ENCODE measurements at regions not wholly inside any gene's neighbourhood (a gene's known extent, or its start where the extent isn't known, plus 50 kb on each side); places are given as distances from the start of the nearest gene placed in this dataset.
"Not testable (repeated sequence)": the region's sequence is repeated elsewhere in the genome, so short reads cannot be mapped to it uniquely, and the experiment has no call there.

- no peaks in the 10 kb centered on the region for H3K4me1 Mint-ChIP-seq (ENCODE audit: low read depth)
- no peak overlapping the region for H3K4me3 Mint-ChIP-seq
- peaks cover 21% of the 10 kb centered on the region for H3K9me3 Mint-ChIP-seq
- no peak overlapping the region for H3K27ac Mint-ChIP-seq
- no peaks in the 10 kb centered on the region for H3K27me3 Mint-ChIP-seq (ENCODE audit: low read depth)
- no peaks in the 10 kb centered on the region for H3K36me3 Mint-ChIP-seq (ENCODE audit: low read depth)
These were observed 592.8 kb downstream of the DMRTA1 start for GRCh38 chr9:23039402-23039801.

GRCh38 chr9:23041466-23041865 lies 594.8 kb downstream of the DMRTA1 start:
- no peak overlapping the region for H3K27ac Mint-ChIP-seq
- no peaks in the 10 kb centered on the region for H3K36me3 Mint-ChIP-seq (ENCODE audit: low read depth)
- H3K9me3 Mint-ChIP-seq, result peaks cover 26% of the 10 kb centered on the region
- H3K4me1 Mint-ChIP-seq (ENCODE audit: low read depth), result no peaks in the 10 kb centered on the region
- H3K4me3 Mint-ChIP-seq, result no peak overlapping the region
- H3K27me3 Mint-ChIP-seq (ENCODE audit: low read depth), result no peaks in the 10 kb centered on the region

GRCh38 chr9:23044549-23044948 lies 597.9 kb downstream of the DMRTA1 start:
- Mint-ChIP-seq H3K27ac (no peak overlapping the region), H3K4me3 (no peak overlapping the region), H3K27me3 (ENCODE audit: low read depth) (no peaks in the 10 kb centered on the region), H3K4me1 (ENCODE audit: low read depth) (no peaks in the 10 kb centered on the region), H3K36me3 (ENCODE audit: low read depth) (no peaks in the 10 kb centered on the region), H3K9me3 (peaks cover 14% of the 10 kb centered on the region)

GRCh38 chr9:23046026-23046425 lies 599.4 kb downstream of the DMRTA1 start:
- not testable (repeated sequence) for H3K4me1 Mint-ChIP-seq (ENCODE audit: low read depth); H3K9me3 Mint-ChIP-seq; H3K4me3 Mint-ChIP-seq; H3K27me3 Mint-ChIP-seq (ENCODE audit: low read depth); H3K27ac Mint-ChIP-seq; H3K36me3 Mint-ChIP-seq (ENCODE audit: low read depth)

GRCh38 chr9:23050548-23050947 lies 603.9 kb downstream of the DMRTA1 start:
- Mint-ChIP-seq H3K27me3 (ENCODE audit: low read depth) (no peaks in the 10 kb centered on the region), H3K4me3 (no peak overlapping the region), H3K36me3 (ENCODE audit: low read depth) (no peaks in the 10 kb centered on the region), H3K4me1 (ENCODE audit: low read depth) (no peaks in the 10 kb centered on the region), H3K9me3 (peaks cover under 1% of the 10 kb centered on the region), H3K27ac (no peak overlapping the region)

DNA sequence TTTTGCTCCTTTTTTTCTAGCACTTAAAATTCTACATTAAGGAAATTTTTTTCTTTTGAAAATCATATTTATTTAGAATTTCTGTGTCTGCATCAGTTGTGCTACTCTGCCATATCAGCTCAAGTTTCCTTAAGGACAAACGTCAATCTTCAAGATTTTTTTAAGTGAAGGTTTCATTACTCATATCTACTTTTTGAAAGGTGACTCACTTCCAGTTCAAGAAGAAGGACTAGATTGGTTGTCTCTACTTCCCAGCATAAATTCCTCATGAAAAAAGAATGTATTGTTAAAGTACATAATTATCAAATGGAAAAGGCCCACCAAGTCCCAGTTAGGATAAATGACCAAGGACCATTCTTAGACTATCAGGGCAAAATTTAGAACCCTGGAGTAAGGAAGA lies 626.5 kb downstream of the DMRTA1 start:
- Mint-ChIP-seq H3K36me3 (ENCODE audit: low read depth) (no peaks in the 10 kb centered on the region), H3K27ac (no peak overlapping the region), H3K4me3 (no peak overlapping the region)

DNA sequence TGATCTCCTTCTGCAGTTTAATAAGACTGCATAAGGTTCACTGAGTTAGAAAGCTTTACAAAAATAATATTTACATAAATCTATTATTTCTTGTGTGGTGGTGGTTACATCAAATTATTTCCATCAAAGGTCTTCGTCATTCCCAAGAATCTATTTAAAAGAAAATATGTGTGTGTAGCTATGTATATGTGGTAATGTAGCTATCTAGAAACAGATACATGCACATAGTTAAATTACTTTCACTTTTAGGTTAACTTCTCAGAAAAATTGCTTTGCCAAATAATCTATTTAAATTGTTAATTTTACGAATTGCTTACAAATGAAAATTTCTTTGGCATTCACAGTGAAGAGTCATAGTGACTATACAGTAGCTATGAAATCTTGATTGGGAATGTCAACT lies 633.2 kb downstream of the DMRTA1 start:
- H3K9me3 Mint-ChIP-seq, result peaks cover 17% of the 10 kb centered on the region
- no peaks in the 10 kb centered on the region for H3K4me1 Mint-ChIP-seq (ENCODE audit: low read depth)
- no peak overlapping the region for H3K27ac Mint-ChIP-seq
- no peaks in the 10 kb centered on the region for H3K27me3 Mint-ChIP-seq (ENCODE audit: low read depth)
- H3K36me3 Mint-ChIP-seq (ENCODE audit: low read depth), result no peaks in the 10 kb centered on the region
- no peak overlapping the region for H3K4me3 Mint-ChIP-seq

More for the DNA sequence above, 626.5 kb downstream of the DMRTA1 start:
- no peaks in the 10 kb centered on the region for H3K27me3 Mint-ChIP-seq (ENCODE audit: low read depth)
- no peaks in the 10 kb centered on the region for H3K4me1 Mint-ChIP-seq (ENCODE audit: low read depth)
- peaks cover 6% of the 10 kb centered on the region for H3K9me3 Mint-ChIP-seq

DNA sequence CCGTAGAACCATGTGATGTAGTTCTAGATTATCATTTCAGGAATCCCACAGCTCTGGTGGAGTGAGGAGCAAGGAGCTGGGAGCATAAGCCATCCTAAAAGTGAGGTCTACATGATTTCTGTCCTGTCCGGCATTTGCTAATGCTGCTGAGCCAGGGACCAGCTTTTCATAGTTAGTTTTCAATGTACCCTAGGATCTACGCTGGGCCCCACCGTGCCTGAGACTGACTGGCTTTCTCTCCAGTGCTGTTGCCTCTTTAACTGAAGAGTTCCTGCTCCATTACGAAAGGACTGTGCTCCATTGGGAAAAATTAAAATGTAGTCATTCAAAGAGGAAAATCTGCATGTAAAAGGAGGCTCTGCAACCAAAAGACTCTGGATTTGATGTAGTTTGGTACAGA lies 634.8 kb downstream of the DMRTA1 start:
- Mint-ChIP-seq H3K9me3 (peaks cover 17% of the 10 kb centered on the region), H3K27ac (no peak overlapping the region), H3K27me3 (ENCODE audit: low read depth) (no peaks in the 10 kb centered on the region), H3K4me1 (ENCODE audit: low read depth) (no peaks in the 10 kb centered on the region), H3K4me3 (no peak overlapping the region), H3K36me3 (ENCODE audit: low read depth) (no peaks in the 10 kb centered on the region)

DNA sequence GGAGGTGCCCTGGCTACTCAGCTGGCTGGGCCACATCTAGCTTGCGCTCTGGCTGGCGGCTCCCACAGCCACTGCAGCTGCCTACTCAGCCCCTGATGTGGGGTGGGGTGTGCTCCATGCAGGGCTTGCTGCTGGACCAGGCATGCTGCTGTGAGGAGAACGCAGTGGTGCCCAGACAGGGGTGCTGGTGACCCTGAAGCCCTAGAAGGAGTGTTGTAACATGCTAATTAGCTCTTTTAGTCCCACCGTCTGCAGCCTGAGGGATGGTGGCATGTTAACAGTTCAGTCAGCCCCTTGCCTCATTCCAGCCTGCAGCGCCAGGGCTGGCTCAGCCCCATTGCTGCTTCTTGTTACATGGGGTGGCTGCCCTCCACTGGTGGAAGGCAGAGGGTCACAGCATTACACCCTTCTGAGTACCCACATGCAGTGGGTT lies 642.3 kb downstream of the DMRTA1 start:
- Mint-ChIP-seq H3K27ac (no peak overlapping the region), H3K36me3 (ENCODE audit: low read depth) (no peaks in the 10 kb centered on the region), H3K27me3 (ENCODE audit: low read depth) (no peaks in the 10 kb centered on the region), H3K4me1 (ENCODE audit: low read depth) (no peaks in the 10 kb centered on the region), H3K9me3 (peaks cover 16% of the 10 kb centered on the region), H3K4me3 (no peak overlapping the region)

DNA sequence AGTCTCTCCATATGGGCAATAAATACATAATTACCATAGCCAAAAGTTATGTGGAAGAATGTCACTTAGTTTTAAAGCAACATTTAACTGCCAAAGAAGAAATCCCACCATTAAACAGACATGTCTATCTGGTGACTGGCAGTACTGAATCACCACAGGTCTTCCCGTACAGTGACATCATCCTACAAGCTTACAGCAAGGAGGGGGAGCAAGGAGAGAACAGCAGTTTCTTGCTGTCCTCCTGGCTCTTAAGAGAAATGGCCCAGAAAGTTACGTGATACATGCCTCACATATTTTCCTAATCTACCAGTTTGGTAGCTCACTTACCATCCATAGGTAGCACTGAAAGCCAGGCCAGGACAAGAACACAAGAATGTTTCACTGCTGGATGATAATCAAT lies 671.0 kb downstream of the DMRTA1 start:
- Mint-ChIP-seq H3K4me1 (ENCODE audit: low read depth) (no peaks in the 10 kb centered on the region), H3K4me3 (no peak overlapping the region), H3K9me3 (peaks cover 24% of the 10 kb centered on the region), H3K36me3 (ENCODE audit: low read depth) (no peaks in the 10 kb centered on the region), H3K27me3 (ENCODE audit: low read depth) (no peaks in the 10 kb centered on the region), H3K27ac (no peak overlapping the region)

- Mint-ChIP-seq H3K27me3 (ENCODE audit: low read depth) (no peaks in the 10 kb centered on the region), H3K4me3 (no peak overlapping the region), H3K4me1 (ENCODE audit: low read depth) (no peaks in the 10 kb centered on the region), H3K36me3 (ENCODE audit: low read depth) (no peaks in the 10 kb centered on the region), H3K27ac (no peak overlapping the region), H3K9me3 (peaks cover 18% of the 10 kb centered on the region)
These were observed 674.0 kb downstream of the DMRTA1 start for GRCh38 chr9:23120630-23121029.

DNA sequence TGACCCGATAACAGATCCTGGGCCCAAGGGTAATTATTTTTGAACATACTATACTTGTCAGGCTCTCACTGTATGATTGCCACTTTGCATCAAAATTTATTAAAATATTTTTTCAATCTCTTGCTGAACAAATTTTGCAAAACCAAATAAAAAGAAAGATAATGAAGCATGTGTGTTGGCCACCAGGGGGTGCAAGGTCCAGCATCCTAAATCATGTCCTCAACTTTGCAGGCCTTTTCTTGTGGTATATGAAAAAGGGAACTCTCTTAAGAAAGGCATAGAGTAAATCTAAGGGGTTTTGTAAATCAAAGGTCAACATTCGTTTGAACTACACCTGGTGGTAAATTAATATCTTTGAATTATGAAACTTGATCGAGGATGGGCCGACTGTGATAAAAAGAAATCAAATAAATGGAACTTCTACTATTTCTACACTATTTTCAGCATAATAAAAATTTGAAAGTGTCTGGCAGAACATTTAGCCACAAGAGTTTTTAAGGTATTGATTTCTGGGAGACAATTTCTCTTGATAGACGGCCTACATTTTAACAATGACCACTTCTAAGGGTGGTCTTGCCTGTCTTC lies 676.5 kb downstream of the DMRTA1 start:
- no peaks in the 10 kb centered on the region for H3K36me3 Mint-ChIP-seq (ENCODE audit: low read depth)
- H3K27me3 Mint-ChIP-seq (ENCODE audit: low read depth), result no peaks in the 10 kb centered on the region
- no peak overlapping the region for H3K4me3 Mint-ChIP-seq
- H3K4me1 Mint-ChIP-seq (ENCODE audit: low read depth), result no peaks in the 10 kb centered on the region
- peaks cover 14% of the 10 kb centered on the region for H3K9me3 Mint-ChIP-seq
- no peak overlapping the region for H3K27ac Mint-ChIP-seq

GRCh38 chr9:23145467-23145866 lies 680.6 kb downstream of the ELAVL2 start:
- Mint-ChIP-seq H3K4me1 (ENCODE audit: low read depth) (no peaks in the 10 kb centered on the region), H3K9me3 (peaks cover 36% of the 10 kb centered on the region), H3K36me3 (ENCODE audit: low read depth) (no peaks in the 10 kb centered on the region), H3K4me3 (no peak overlapping the region), H3K27ac (no peak overlapping the region), H3K27me3 (ENCODE audit: low read depth) (no peaks in the 10 kb centered on the region)

GRCh38 chr9:23153058-23153457 lies 673.0 kb downstream of the ELAVL2 start:
- peaks cover 22% of the 10 kb centered on the region for H3K9me3 Mint-ChIP-seq
- H3K36me3 Mint-ChIP-seq (ENCODE audit: low read depth), result no peaks in the 10 kb centered on the region
- H3K27ac Mint-ChIP-seq, result no peak overlapping the region
- H3K4me3 Mint-ChIP-seq, result no peak overlapping the region
- H3K4me1 Mint-ChIP-seq (ENCODE audit: low read depth), result no peaks in the 10 kb centered on the region
- no peaks in the 10 kb centered on the region for H3K27me3 Mint-ChIP-seq (ENCODE audit: low read depth)

- Mint-ChIP-seq H3K4me1 (ENCODE audit: low read depth) (no peaks in the 10 kb centered on the region), H3K36me3 (ENCODE audit: low read depth) (no peaks in the 10 kb centered on the region), H3K9me3 (peaks cover 20% of the 10 kb centered on the region)
These were observed 665.5 kb downstream of the ELAVL2 start for GRCh38 chr9:23160491-23160890.

DNA sequence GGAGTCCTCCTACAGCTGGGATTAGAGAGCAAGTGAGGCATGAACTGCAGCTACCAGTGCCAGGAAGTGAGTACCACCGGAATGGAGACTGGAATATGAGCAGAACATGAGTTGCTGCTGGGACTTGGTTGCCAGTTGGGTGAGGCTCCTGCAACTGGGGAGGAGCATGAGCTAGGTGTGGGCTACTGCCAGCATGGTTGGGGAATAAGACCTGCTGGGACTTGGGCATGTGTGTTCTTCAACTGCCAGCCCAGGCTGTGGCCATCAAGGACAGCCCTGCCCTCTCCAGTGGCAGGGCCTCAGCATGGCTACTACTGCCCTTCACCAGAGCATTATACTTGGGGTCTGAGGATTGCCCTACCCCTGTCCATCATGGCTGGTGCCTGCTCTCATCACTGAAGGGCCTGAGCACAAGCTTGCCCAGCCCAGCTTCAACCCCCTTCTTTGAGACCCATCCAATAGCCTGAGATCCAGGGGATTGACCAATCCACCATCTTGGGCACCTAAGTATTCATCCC lies 665.0 kb downstream of the ELAVL2 start:
- Mint-ChIP-seq H3K27ac (no peak overlapping the region), H3K27me3 (ENCODE audit: low read depth) (no peaks in the 10 kb centered on the region), H3K4me1 (ENCODE audit: low read depth) (no peaks in the 10 kb centered on the region), H3K36me3 (ENCODE audit: low read depth) (no peaks in the 10 kb centered on the region), H3K9me3 (peaks cover 20% of the 10 kb centered on the region), H3K4me3 (no peak overlapping the region)

More at GRCh38 chr9:23160491-23160890, 665.5 kb downstream of the ELAVL2 start:
- H3K27ac Mint-ChIP-seq, result no peak overlapping the region
- no peak overlapping the region for H3K4me3 Mint-ChIP-seq
- H3K27me3 Mint-ChIP-seq (ENCODE audit: low read depth), result no peaks in the 10 kb centered on the region
